ENCODE measurements at regions not wholly inside any gene's neighbourhood (a gene's known extent, or its start where the extent isn't known, plus 50 kb on each side); places are given as distances from the start of the nearest gene placed in this dataset.

DNA sequence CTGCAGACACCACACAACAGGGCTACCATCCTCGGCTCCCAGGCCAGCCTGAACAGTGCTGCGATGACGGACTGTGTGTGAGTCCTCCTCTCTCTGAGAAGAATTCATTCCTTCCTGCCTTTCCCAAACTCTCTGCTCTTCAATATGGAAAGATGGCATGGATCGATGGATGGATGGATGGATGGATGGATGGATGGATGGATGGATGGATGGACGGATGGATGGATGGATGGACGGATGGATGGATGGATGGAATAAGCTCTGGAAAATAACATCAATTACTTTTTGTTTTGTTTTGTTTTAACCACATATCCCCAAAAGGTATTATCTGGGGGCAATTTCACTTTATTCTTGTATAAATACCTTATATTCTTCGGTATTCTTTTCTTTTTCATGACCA, 151.9 kb downstream of the AKR1D1 start:
- Mint-ChIP-seq H3K27ac (ENCODE audit: unreplicated experiment) (no peak overlapping the region), H3K27me3 (ENCODE audit: unreplicated experiment) (peaks cover 3% of the 10 kb centered on the region), H3K9me3 (ENCODE audit: unreplicated experiment) (no peaks in the 10 kb centered on the region), H3K4me1 (ENCODE audit: unreplicated experiment) (no peaks in the 10 kb centered on the region), H3K4me3 (ENCODE audit: unreplicated experiment) (no peak overlapping the region), H3K36me3 (ENCODE audit: unreplicated experiment) (no peaks in the 10 kb centered on the region)
- DNase-seq (ENCODE audit: extremely low spot score, unreplicated experiment): no peak
- TF ChIP-seq, protein P1, sequence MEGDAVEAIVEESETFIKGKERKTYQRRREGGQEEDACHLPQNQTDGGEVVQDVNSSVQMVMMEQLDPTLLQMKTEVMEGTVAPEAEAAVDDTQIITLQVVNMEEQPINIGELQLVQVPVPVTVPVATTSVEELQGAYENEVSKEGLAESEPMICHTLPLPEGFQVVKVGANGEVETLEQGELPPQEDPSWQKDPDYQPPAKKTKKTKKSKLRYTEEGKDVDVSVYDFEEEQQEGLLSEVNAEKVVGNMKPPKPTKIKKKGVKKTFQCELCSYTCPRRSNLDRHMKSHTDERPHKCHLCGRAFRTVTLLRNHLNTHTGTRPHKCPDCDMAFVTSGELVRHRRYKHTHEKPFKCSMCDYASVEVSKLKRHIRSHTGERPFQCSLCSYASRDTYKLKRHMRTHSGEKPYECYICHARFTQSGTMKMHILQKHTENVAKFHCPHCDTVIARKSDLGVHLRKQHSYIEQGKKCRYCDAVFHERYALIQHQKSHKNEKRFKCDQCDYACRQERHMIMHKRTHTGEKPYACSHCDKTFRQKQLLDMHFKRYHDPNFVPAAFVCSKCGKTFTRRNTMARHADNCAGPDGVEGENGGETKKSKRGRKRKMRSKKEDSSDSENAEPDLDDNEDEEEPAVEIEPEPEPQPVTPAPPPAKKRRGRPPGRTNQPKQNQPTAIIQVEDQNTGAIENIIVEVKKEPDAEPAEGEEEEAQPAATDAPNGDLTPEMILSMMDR (IDR thresholded peaks at IDR 0.05): no peak

DNA sequence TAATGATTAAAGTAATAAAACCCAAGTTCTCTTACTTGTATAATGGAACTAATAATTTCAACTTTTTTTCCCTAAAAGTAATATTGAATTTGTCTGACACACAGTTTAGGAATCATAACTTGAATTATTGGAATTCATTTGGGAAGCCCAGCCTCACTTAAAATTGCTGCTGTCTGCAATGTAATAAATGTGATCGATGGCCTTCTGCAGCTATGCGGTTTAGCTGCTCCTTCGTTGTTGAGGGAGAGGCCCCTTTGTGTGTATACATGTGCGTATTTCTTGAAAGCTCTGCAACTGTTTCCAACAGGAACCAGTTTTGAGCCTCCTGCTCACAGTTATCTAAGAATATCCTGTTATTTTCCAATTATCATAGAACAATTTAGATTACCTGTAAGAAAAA, 152.5 kb downstream of the AKR1D1 start:
- peaks cover 3% of the 10 kb centered on the region for H3K27me3 Mint-ChIP-seq (ENCODE audit: unreplicated experiment)
- no peak overlapping the region for H3K27ac Mint-ChIP-seq (ENCODE audit: unreplicated experiment)
- H3K4me1 Mint-ChIP-seq (ENCODE audit: unreplicated experiment): no peaks in the 10 kb centered on the region
- TF ChIP-seq, protein P1 (IDR thresholded peaks at IDR 0.05): no peak
- no peak for DNase-seq (ENCODE audit: extremely low spot score, unreplicated experiment)
- H3K36me3 Mint-ChIP-seq (ENCODE audit: unreplicated experiment): no peaks in the 10 kb centered on the region
- H3K9me3 Mint-ChIP-seq (ENCODE audit: unreplicated experiment): no peaks in the 10 kb centered on the region
- no peak overlapping the region for H3K4me3 Mint-ChIP-seq (ENCODE audit: unreplicated experiment)

DNA sequence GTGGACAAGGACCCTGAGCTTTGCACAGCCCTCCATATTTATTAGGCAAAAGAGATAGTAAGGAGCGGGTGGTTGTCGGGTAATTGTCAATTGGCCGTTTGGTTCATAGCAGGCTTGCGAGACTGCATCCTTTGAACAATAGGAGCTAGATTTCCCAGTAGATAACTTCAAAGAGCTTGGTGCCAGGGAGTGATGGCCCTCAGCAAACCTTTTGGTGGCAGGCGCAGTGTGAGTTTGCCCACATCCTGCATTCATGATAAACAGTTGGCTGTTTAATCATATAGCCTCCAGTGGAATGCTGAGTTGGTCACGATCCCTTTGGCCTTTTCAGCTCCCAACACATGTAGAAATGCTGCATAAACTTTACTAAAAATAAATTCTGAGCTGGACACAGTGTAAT, 156.9 kb downstream of the AKR1D1 start:
- Mint-ChIP-seq H3K27me3 (ENCODE audit: unreplicated experiment) (peaks cover 3% of the 10 kb centered on the region), H3K4me3 (ENCODE audit: unreplicated experiment) (no peak overlapping the region), H3K4me1 (ENCODE audit: unreplicated experiment) (no peaks in the 10 kb centered on the region), H3K9me3 (ENCODE audit: unreplicated experiment) (no peaks in the 10 kb centered on the region), H3K36me3 (ENCODE audit: unreplicated experiment) (no peaks in the 10 kb centered on the region), H3K27ac (ENCODE audit: unreplicated experiment) (no peak overlapping the region)
- TF ChIP-seq, protein P1 (IDR thresholded peaks at IDR 0.05): no peak
- no peak for DNase-seq (ENCODE audit: extremely low spot score, unreplicated experiment)

DNA sequence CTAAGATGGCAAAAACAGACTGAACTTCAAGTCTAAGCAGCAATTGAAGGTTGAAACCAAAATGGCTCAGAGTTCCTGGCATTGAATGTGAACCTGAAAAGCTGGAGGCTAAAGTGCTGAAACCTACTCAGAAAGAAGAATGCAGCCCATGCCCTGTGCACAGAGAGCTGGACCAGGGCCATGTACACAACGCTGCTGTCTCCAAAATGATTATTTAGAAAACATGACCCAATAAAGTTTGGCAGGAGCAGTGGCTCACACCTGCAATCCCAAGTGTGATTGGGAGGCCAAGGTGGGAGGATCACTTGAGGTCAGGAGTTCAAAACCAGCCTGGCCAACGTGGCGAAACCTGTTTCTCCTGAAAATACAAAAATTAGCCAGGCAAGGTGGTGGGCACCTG, 158.9 kb downstream of the AKR1D1 start:
- Mint-ChIP-seq H3K4me3 (ENCODE audit: unreplicated experiment) (no peak overlapping the region), H3K27me3 (ENCODE audit: unreplicated experiment) (no peaks in the 10 kb centered on the region), H3K36me3 (ENCODE audit: unreplicated experiment) (no peaks in the 10 kb centered on the region), H3K9me3 (ENCODE audit: unreplicated experiment) (no peaks in the 10 kb centered on the region), H3K4me1 (ENCODE audit: unreplicated experiment) (peaks cover 4% of the 10 kb centered on the region), H3K27ac (ENCODE audit: unreplicated experiment) (no peak overlapping the region)
- TF ChIP-seq, protein P1 (IDR thresholded peaks at IDR 0.05): no peak
- no peak for DNase-seq (ENCODE audit: extremely low spot score, unreplicated experiment)

DNA sequence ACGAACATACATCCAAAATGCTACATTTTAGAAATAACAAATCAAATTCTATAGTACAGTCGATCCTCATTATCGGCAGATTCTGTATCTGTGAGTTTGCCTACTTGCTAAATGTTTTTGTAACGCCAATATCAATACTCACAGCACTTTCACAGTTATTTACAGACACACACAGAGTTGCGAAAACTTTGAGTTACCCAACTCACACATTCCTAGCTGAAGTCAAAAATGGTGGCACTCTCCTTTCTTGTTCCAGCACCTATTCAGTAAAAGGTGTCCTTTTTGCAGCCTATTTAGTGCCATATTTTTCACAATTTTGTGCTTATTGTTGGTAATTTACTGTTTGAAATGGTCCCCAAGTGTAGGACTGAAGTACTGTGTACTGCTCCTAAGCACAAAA, 161.7 kb downstream of the AKR1D1 start:
- Mint-ChIP-seq H3K27ac (ENCODE audit: unreplicated experiment) (no peak overlapping the region), H3K4me3 (ENCODE audit: unreplicated experiment) (no peak overlapping the region), H3K9me3 (ENCODE audit: unreplicated experiment) (no peaks in the 10 kb centered on the region), H3K27me3 (ENCODE audit: unreplicated experiment) (no peaks in the 10 kb centered on the region), H3K4me1 (ENCODE audit: unreplicated experiment) (peaks cover 4% of the 10 kb centered on the region), H3K36me3 (ENCODE audit: unreplicated experiment) (no peaks in the 10 kb centered on the region)
- no peak for DNase-seq (ENCODE audit: extremely low spot score, unreplicated experiment)
- TF ChIP-seq, protein P1 (IDR thresholded peaks at IDR 0.05): no peak
